Tibial artery (tissue), 4 donors: ENCODE measurements at regions not wholly inside any gene's neighbourhood (a gene's known extent, or its start where the extent isn't known, plus 50 kb on each side); places are given as distances from the start of the nearest gene placed in this dataset.

Source experiments
- DNase-seq, 2 donors: peaks; one replicate each; pipeline ENCODE4 v3.0.0-alpha.2; 2019
- H3K27ac ChIP-seq, 2 donors: fragments of 200-600 bp; sonication (generic) in 1 of 2; 1 replicate in 1 of 2; 2 replicates in 1 of 2; pipeline ENCODE4 v1.5.1; 2018 to 2019; ENCODE audit warnings: mild to moderate bottlenecking in 1 of 2
- H3K27me3 ChIP-seq, 2 donors: fragments of 200-600 bp; sonication (generic) in 1 of 2; one replicate each; pipeline versions ENCODE4 v1.5.1 to v1.6.0; 2016 to 2019
- H3K36me3 ChIP-seq, 3 donors: fragments of 200-600 bp; sonication (generic) in 2 of 3; one replicate each; pipeline ENCODE4 v1.5.1; 2016 to 2019; ENCODE audit warnings: mild to moderate bottlenecking in 2 of 3
- H3K4me1 ChIP-seq, 4 donors: fragments of 200-600 bp; sonication (generic) in 2 of 4; 1 replicate in 3 of 4; 2 replicates in 1 of 4; pipeline ENCODE4 v1.5.1; 2016 to 2019
- H3K4me3 ChIP-seq, 2 donors: fragments of 200-600 bp; sonication (generic) in 1 of 2; 1 replicate in 1 of 2; 2 replicates in 1 of 2; pipeline ENCODE4 v1.5.1; 2018 to 2019; ENCODE audit warnings: mild to moderate bottlenecking in 2 of 2
- H3K9me3 ChIP-seq, 3 donors: fragments of 200-600 bp; sonication (generic) in 1 of 3; one replicate each; pipeline ENCODE4 v1.5.1; 2016 to 2019
- intact Hi-C: fragments of 100-400 bp; cut with DNase I; formaldehyde crosslinking; loops from one replicate; pipeline ENCODE4 v1.15.0; 2023; ENCODE audit warnings: low total_unique reads
- TF ChIP-seq, protein P1 (sequence below), 2 experiments: fragments of 200-600 bp in 1 of 2; fragments of 450-650 bp in 1 of 2; IDR thresholded peaks; one replicate each; pipeline ENCODE4 v1.5.1; 2017 to 2019; ENCODE audit warnings: antibody characterized with exemption in 2 of 2, mild to moderate bottlenecking in 1 of 2, moderate library complexity in 1 of 2

GRCh38 chr1:177476676-177477075 lies 305.9 kb downstream of the BRINP2 start:
- no peaks in the 10 kb centered on the region for H3K27me3 ChIP-seq
- intact Hi-C loops = no loop called here
- H3K4me3 ChIP-seq = no peak overlapping the region
- H3K9me3 ChIP-seq = no peaks in the 10 kb centered on the region
- H3K4me1 ChIP-seq = no peaks in the 10 kb centered on the region
- no peak for DNase-seq
- TF ChIP-seq, protein P1, sequence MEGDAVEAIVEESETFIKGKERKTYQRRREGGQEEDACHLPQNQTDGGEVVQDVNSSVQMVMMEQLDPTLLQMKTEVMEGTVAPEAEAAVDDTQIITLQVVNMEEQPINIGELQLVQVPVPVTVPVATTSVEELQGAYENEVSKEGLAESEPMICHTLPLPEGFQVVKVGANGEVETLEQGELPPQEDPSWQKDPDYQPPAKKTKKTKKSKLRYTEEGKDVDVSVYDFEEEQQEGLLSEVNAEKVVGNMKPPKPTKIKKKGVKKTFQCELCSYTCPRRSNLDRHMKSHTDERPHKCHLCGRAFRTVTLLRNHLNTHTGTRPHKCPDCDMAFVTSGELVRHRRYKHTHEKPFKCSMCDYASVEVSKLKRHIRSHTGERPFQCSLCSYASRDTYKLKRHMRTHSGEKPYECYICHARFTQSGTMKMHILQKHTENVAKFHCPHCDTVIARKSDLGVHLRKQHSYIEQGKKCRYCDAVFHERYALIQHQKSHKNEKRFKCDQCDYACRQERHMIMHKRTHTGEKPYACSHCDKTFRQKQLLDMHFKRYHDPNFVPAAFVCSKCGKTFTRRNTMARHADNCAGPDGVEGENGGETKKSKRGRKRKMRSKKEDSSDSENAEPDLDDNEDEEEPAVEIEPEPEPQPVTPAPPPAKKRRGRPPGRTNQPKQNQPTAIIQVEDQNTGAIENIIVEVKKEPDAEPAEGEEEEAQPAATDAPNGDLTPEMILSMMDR (IDR thresholded peaks at IDR 0.05) = no peak
- H3K36me3 ChIP-seq = no peaks in the 10 kb centered on the region
- no peak overlapping the region for H3K27ac ChIP-seq

DNA sequence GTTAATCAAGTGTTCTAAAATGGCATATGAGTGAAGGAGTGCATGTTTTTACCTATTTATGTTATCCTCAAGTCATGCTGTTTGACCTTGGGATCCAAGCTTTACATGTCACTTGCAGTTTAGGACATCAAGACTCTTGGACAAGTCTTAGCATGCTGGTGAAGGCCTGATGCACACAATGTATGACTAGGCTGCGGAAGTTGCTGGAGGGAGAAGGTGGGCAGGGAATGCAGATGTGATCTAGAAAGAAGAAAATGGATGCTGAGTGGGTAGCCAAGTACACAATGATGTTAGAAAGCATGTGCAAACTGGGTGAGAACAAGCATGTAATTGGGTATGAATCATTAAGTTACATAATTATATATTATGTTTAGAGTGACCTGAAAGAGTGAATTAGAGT lies 301.8 kb downstream of the BRINP2 start:
- H3K27ac ChIP-seq = no peak overlapping the region
- intact Hi-C loops = no loop called here
- DNase-seq = no peak
- TF ChIP-seq, protein P1 (IDR thresholded peaks at IDR 0.05) = no peak
- H3K27me3 ChIP-seq = no peaks in the 10 kb centered on the region
- H3K9me3 ChIP-seq = no peaks in the 10 kb centered on the region
- H3K36me3 ChIP-seq = no peaks in the 10 kb centered on the region
- H3K4me1 ChIP-seq = peaks cover 0 to 12% (median 0%) of the 10 kb centered on the region in 4 donors
- H3K4me3 ChIP-seq = no peak overlapping the region

GRCh38 chr1:177471244-177471643 lies 300.5 kb downstream of the BRINP2 start:
- TF ChIP-seq, protein P1 (IDR thresholded peaks at IDR 0.05) = no peak
- Histone ChIP-seq H3K27me3 (no peaks in the 10 kb centered on the region), H3K9me3 (no peaks in the 10 kb centered on the region), H3K36me3 (no peaks in the 10 kb centered on the region), H3K4me1 (peaks cover 0 to 12% (median 0%) of the 10 kb centered on the region in 4 donors), H3K4me3 (no peak overlapping the region), H3K27ac (no peak overlapping the region)
- no peak for DNase-seq
- intact Hi-C loops = no loop called here

DNA sequence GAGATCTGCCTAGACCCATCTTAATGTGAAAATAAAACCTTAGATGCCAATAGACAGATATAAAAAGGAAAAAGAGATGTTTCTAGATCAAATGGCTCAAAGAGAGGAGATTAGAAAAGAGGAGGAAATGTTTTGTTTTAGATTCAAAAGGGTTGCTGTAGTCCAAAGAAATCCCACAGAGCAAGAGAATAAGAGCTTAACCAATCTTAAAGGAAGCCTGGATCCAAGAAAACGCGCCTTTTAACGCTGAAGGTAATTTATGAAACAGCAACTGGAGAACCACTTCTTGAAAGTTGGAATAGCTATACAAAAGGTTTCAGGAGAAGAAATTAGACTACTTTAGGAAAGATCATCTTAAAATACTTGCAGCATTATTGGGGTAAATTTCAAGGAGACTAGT lies 298.8 kb downstream of the BRINP2 start:
- Histone ChIP-seq H3K4me1 (peaks cover 0 to 12% (median 0%) of the 10 kb centered on the region in 4 donors), H3K4me3 (no peak overlapping the region), H3K9me3 (no peaks in the 10 kb centered on the region), H3K27me3 (no peaks in the 10 kb centered on the region), H3K36me3 (no peaks in the 10 kb centered on the region), H3K27ac (no peak overlapping the region)
- intact Hi-C loops = no loop called here
- no peak for DNase-seq
- TF ChIP-seq, protein P1 (IDR thresholded peaks at IDR 0.05) = no peak

GRCh38 chr1:177466286-177466685 lies 295.5 kb downstream of the BRINP2 start:
- Histone ChIP-seq H3K27ac (no peak overlapping the region), H3K27me3 (no peaks in the 10 kb centered on the region), H3K36me3 (no peaks in the 10 kb centered on the region), H3K4me1 (peaks cover 0 to 10% (median 0%) of the 10 kb centered on the region in 4 donors), H3K4me3 (no peak overlapping the region), H3K9me3 (no peaks in the 10 kb centered on the region)
- DNase-seq = no peak
- TF ChIP-seq, protein P1 (IDR thresholded peaks at IDR 0.05) = no peak
- intact Hi-C loops = no loop called here

- no peaks in the 10 kb centered on the region for H3K9me3 ChIP-seq
- H3K36me3 ChIP-seq = no peaks in the 10 kb centered on the region
- H3K4me1 ChIP-seq = no peaks in the 10 kb centered on the region
- TF ChIP-seq, protein P1 (IDR thresholded peaks at IDR 0.05) = no peak
- no peak for DNase-seq
- no peaks in the 10 kb centered on the region for H3K27me3 ChIP-seq
- no peak overlapping the region for H3K27ac ChIP-seq
- intact Hi-C loops = no loop called here
- no peak overlapping the region for H3K4me3 ChIP-seq
Observed at GRCh38 chr1:177464686-177465085, 293.9 kb downstream of the BRINP2 start.
